Neural progenitor cell (in vitro differentiated cells): ENCODE measurements at regions not wholly inside any gene's neighbourhood (a gene's known extent, or its start where the extent isn't known, plus 50 kb on each side); places are given as distances from the start of the nearest gene placed in this dataset.

ENCODE experiments used
- DNase-seq: peaks from one replicate; pipeline ENCODE4 v3.0.0-alpha.2; 2016; ENCODE audit warnings: low spot score
- H2AFZ ChIP-seq: fragments of 200-600 bp; sonication (generic); replicated peaks from 2 replicates; pipeline ENCODE4 v1.6.1; 2016; ENCODE audit warnings: antibody characterized with exemption
- H3F3A ChIP-seq: fragments of 200-600 bp; sonication (generic); 2 replicates; pipeline ENCODE4 v1.6.1; 2016; ENCODE audit warnings: antibody characterized with exemption, low read depth
- H3K27ac ChIP-seq: fragments of 200-600 bp; sonication (generic); 2 replicates; pipeline ENCODE4 v1.5.1; 2016; ENCODE audit warnings: mild to moderate bottlenecking
- H3K27me3 ChIP-seq: fragments of 200-600 bp; sonication (generic); 2 replicates; pipeline ENCODE4 v1.6.1; 2016; ENCODE audit warnings: mild to moderate bottlenecking, moderate library complexity
- H3K36me3 ChIP-seq: fragments of 200-600 bp; sonication (generic); 2 replicates; pipeline ENCODE4 v1.5.1; 2016
- H3K4me1 ChIP-seq: fragments of 200-600 bp; sonication (generic); 2 replicates; pipeline ENCODE4 v1.6.1; 2016; ENCODE audit warnings: mixed run types
- H3K4me2 ChIP-seq: fragments of 200-600 bp; sonication (generic); 2 replicates; pipeline ENCODE4 v1.6.1; 2016
- H3K4me3 ChIP-seq: fragments of 200-600 bp; sonication (generic); 2 replicates; pipeline ENCODE4 v1.5.1; 2016
- H3K79me2 ChIP-seq: fragments of 200-600 bp; sonication (generic); 2 replicates; pipeline ENCODE4 v1.6.1; 2016; ENCODE audit warnings: low read depth
- H3K9ac ChIP-seq: fragments of 200-600 bp; sonication (generic); 2 replicates; pipeline ENCODE4 v1.6.1; 2016
- H3K9me3 ChIP-seq: fragments of 200-600 bp; sonication (generic); 2 replicates; pipeline ENCODE4 v1.5.1; 2016; ENCODE audit warnings: low read depth
- H4K20me1 ChIP-seq: fragments of 200-600 bp; sonication (generic); 2 replicates; pipeline ENCODE4 v1.6.1; 2016; ENCODE audit warnings: low read depth
- H3K27ac Mint-ChIP-seq: 3 replicates; pipeline ENCODE4 v1.8.0; 2021; ENCODE audit warnings: mixed read lengths
- H3K27me3 Mint-ChIP-seq: 2 replicates; pipeline ENCODE4 v1.8.0; 2022; ENCODE audit warnings: low read depth, mild to moderate bottlenecking, inconsistent platforms, moderate library complexity, mixed read lengths; ENCODE audit not compliant: insufficient read depth
- H3K36me3 Mint-ChIP-seq: 3 replicates; pipeline ENCODE4 v1.8.0; 2021; ENCODE audit warnings: mixed read lengths
- H3K4me1 Mint-ChIP-seq: 3 replicates; pipeline ENCODE4 v1.8.0; 2021; ENCODE audit warnings: mixed read lengths
- H3K4me3 Mint-ChIP-seq: 3 replicates; pipeline ENCODE4 v1.8.0; 2021; ENCODE audit warnings: mild to moderate bottlenecking, moderate library complexity, mixed read lengths
- H3K9me3 Mint-ChIP-seq: 3 replicates; pipeline ENCODE4 v1.8.0; 2020; ENCODE audit warnings: mixed read lengths
- CTCF ChIP-seq: fragments of 200-600 bp; sonication (generic); IDR thresholded peaks from 2 replicates; pipeline ENCODE4 v1.5.1; 2017; ENCODE audit warnings: antibody characterized with exemption, mild to moderate bottlenecking
- EZH2 ChIP-seq: fragments of 200-600 bp; sonication (generic); IDR thresholded peaks from 2 replicates; pipeline ENCODE4 v1.6.1; 2017; ENCODE audit warnings: antibody characterized with exemption, mild to moderate bottlenecking, moderate library complexity
- EZH2phosphoT487 ChIP-seq: fragments of 200-600 bp; sonication (generic); IDR thresholded peaks from 2 replicates; pipeline ENCODE4 v1.6.1; 2017; ENCODE audit warnings: antibody characterized with exemption

GRCh38 chr6:85364344-85364743, 85.5 kb upstream of the NT5E start:
- no peak for TF ChIP-seq EZH2
- no peak for TF ChIP-seq CTCF
- TF ChIP-seq EZH2phosphoT487: no peak
- Histone ChIP-seq H2AFZ (no peak overlapping the region), H3K4me3 (no peak overlapping the region), H4K20me1 (no peaks in the 10 kb centered on the region), H3K79me2 (no peaks in the 10 kb centered on the region), H3K9ac (no peak overlapping the region), H3K4me2 (no peak overlapping the region), H3K4me1 (no peaks in the 10 kb centered on the region), H3K36me3 (no peaks in the 10 kb centered on the region), H3K9me3 (no peaks in the 10 kb centered on the region), H3K27me3 (no peaks in the 10 kb centered on the region), H3F3A (no peaks in the 10 kb centered on the region), H3K27ac (no peak overlapping the region)
- Mint-ChIP-seq H3K36me3 (no peaks in the 10 kb centered on the region), H3K9me3 (no peaks in the 10 kb centered on the region), H3K27ac (no peak overlapping the region), H3K27me3 (no peaks in the 10 kb centered on the region), H3K4me3 (no peak overlapping the region), H3K4me1 (no peaks in the 10 kb centered on the region)
- DNase-seq: no peak

- Histone ChIP-seq H3K79me2 (no peaks in the 10 kb centered on the region), H4K20me1 (no peaks in the 10 kb centered on the region), H3K27ac (no peak overlapping the region), H3K4me2 (no peak overlapping the region), H3K9me3 (no peaks in the 10 kb centered on the region), H3K4me3 (no peak overlapping the region), H3K36me3 (no peaks in the 10 kb centered on the region), H3F3A (no peaks in the 10 kb centered on the region), H3K4me1 (no peaks in the 10 kb centered on the region), H2AFZ (no peak overlapping the region), H3K27me3 (no peaks in the 10 kb centered on the region), H3K9ac (no peak overlapping the region)
- Mint-ChIP-seq H3K4me1 (no peaks in the 10 kb centered on the region), H3K9me3 (no peaks in the 10 kb centered on the region), H3K27me3 (no peaks in the 10 kb centered on the region), H3K4me3 (no peak overlapping the region), H3K36me3 (no peaks in the 10 kb centered on the region), H3K27ac (no peak overlapping the region)
- TF ChIP-seq EZH2 (no peak), CTCF (no peak), EZH2phosphoT487 (no peak)
- DNase-seq: no peak
These were observed 86.0 kb upstream of the NT5E start for GRCh38 chr6:85363870-85364269.

- no peak for TF ChIP-seq CTCF
- TF ChIP-seq EZH2: no peak
- no peak for TF ChIP-seq EZH2phosphoT487
- H3K4me3 ChIP-seq: no peak overlapping the region
These were observed 87.1 kb upstream of the NT5E start for GRCh38 chr6:85362652-85363310.

More at GRCh38 chr6:85362652-85363310, 87.1 kb upstream of the NT5E start:
- H3F3A ChIP-seq: no peaks in the 10 kb centered on the region
- no peak for DNase-seq
- H3K9ac ChIP-seq: no peak overlapping the region
- Mint-ChIP-seq H3K4me1 (no peaks in the 10 kb centered on the region), H3K36me3 (no peaks in the 10 kb centered on the region), H3K4me3 (no peak overlapping the region), H3K9me3 (no peaks in the 10 kb centered on the region), H3K27me3 (no peaks in the 10 kb centered on the region), H3K27ac (no peak overlapping the region)
- no peak overlapping the region for H3K4me2 ChIP-seq
- no peak overlapping the region for H2AFZ ChIP-seq
- no peaks in the 10 kb centered on the region for H3K9me3 ChIP-seq
- H4K20me1 ChIP-seq: no peaks in the 10 kb centered on the region
- H3K27ac ChIP-seq: no peak overlapping the region
- no peaks in the 10 kb centered on the region for H3K4me1 ChIP-seq
- H3K27me3 ChIP-seq: no peaks in the 10 kb centered on the region
- H3K36me3 ChIP-seq: no peaks in the 10 kb centered on the region
- H3K79me2 ChIP-seq: no peaks in the 10 kb centered on the region
